ENCODE measurements at regions not wholly inside any gene's neighbourhood (a gene's known extent, or its start where the extent isn't known, plus 50 kb on each side); places are given as distances from the start of the nearest gene placed in this dataset.

GRCh38 chr18:64438178-64438577 is 289.3 kb upstream of the LINC00305 start (continued):
- TF ChIP-seq, protein P1, sequence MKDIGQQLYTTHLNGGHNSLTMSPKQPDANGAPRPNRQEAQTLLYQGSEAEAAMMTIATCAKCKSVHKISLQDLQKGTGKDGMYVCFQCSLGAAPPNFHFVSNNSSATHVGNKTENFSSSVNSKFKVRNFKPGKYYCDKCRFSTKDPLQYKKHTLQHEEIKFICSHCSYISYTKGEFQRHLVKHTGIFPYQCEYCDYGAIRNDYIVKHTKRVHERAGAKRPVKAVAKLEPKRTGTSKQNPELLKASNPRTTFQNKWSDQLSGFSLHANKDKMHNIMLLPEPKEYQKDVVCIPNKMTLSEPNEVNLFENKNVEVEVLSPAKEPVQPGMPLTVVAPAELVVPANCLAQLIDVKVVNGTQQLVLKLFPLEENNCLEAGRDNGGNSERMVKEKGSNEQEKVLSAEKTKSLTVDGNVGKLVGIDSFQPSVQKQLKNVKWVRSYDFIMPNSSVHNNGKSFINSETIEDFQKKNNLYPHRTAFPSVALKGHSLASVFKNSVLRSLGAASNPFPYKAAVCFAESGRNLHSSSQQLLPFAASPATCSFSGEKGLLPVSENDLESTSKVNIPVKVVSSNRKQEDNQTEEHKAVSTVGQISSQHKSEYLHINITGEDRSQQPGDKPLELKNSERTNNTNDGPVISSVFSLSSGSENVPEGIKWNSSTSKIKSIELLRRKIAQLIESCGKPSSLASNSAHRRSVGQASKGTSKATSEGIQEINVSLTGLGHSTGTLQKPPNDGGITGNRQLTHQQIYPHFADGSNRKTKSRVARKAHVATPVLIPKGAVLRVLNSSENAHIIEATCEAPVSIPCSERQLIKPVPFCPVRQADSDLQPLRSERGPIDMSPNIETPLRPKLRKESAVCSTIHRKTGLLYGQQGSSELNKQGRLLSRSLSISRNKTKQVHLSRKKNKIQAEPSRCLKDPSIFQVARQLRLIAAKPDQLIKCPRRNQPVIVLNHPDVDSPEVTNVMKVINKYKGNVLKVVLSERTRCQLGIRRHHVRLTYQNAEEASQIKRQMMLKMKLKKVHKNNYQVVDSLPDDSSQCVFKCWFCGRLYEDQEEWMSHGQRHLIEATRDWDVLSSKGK (CRISPR knock-in tag; IDR thresholded peaks at IDR 0.05), result no peak
- TF ChIP-seq ELF2 (CRISPR knock-in tag; IDR thresholded peaks at IDR 0.05), result no peak
- no peak for TF ChIP-seq VEZF1 (CRISPR knock-in tag; IDR thresholded peaks at IDR 0.05)

GRCh38 chr18:64436111-64436510 is 287.2 kb upstream of the LINC00305 start:
- Histone ChIP-seq H3K9me3 (replicated peaks; ENCODE audit: control insufficient read depth, insufficient read depth, low read depth, low read length) (no peaks in the 10 kb centered on the region), H3K4me1 (replicated peaks in 1 of 2; ENCODE audit: control insufficient read depth in 2 of 2, insufficient read depth in 2 of 2, low read length in 2 of 2) (no peaks in the 10 kb centered on the region), H3K4me3 (no peak overlapping the region), H3K4me2 (ENCODE audit: insufficient read depth, low read length) (no peak overlapping the region), H3K9me1 (ENCODE audit: control insufficient read depth, insufficient read depth, low read length) (no peaks in the 10 kb centered on the region), H2AFZ (ENCODE audit: low read depth, low read length) (no peak overlapping the region), H4K20me1 (replicated peaks; ENCODE audit: control insufficient read depth, insufficient read depth, low read length) (no peaks in the 10 kb centered on the region), H3K27me3 (ENCODE audit: control insufficient read depth in 2 of 2, insufficient read depth in 2 of 2, low read length in 2 of 2) (no peaks in the 10 kb centered on the region), H3K27ac (ENCODE audit: extremely low read depth, low read depth, low read length) (no peak overlapping the region), H3K79me2 (ENCODE audit: control insufficient read depth, insufficient read depth, low read length) (no peaks in the 10 kb centered on the region), H3K9ac (ENCODE audit: insufficient read depth in 1 of 2, low read depth in 2 of 2, low read length in 2 of 2) (no peak overlapping the region), H3K36me3 (ENCODE audit: control insufficient read depth, insufficient read depth, low read length) (no peaks in the 10 kb centered on the region)
- ChIA-PET POLR2A (no interaction called here), CTCF (ENCODE audit: low intra/inter-chr PET ratio) (no interaction called here)
- FAIRE-seq (no peak), ATAC-seq (no peak), DNase-seq (ENCODE audit: extremely low read depth in 1 of 4, low spot score in 3 of 4) (no peak)
- BruUV-seq (replicated peaks), result no TSS peak
- intact Hi-C loops (cut with micrococcal nuclease), result no loop called here
- WGBS (ENCODE audit: insufficient coverage, low coverage, missing lambda C conversion rate), result 10% methylated on average over 1 of the region's 1 CpG
- TF ChIP-seq MAX (CRISPR knock-in tag; IDR thresholded peaks at IDR 0.05), result no peak
- no peak for TF ChIP-seq ZFPM2 (CRISPR knock-in tag; IDR thresholded peaks at IDR 0.05)
- TF ChIP-seq SOX6 (IDR thresholded peaks at IDR 0.05), result no peak
- no peak for TF ChIP-seq ZFX (CRISPR knock-in tag; IDR thresholded peaks at IDR 0.05)
- in situ Hi-C loops (cut with MboI), result no loop called here

Data from K562 (cell line).